BLaER1 (cell line): ENCODE measurements at regions not wholly inside any gene's neighbourhood (a gene's known extent, or its start where the extent isn't known, plus 50 kb on each side); places are given as distances from the start of the nearest gene placed in this dataset.
"Not testable (repeated sequence)": the region's sequence is repeated elsewhere in the genome, so short reads cannot be mapped to it uniquely, and the experiment has no call there.

Experiments
- H3K27ac ChIP-seq: shearing (Covaris generic); formaldehyde crosslinking; 2 replicates; pipeline ENCODE4 v1.8.1; 2022
- H3K27me3 ChIP-seq: shearing (Covaris generic); formaldehyde crosslinking; 2 replicates; pipeline ENCODE4 v1.8.1; 2022
- H3K36me3 ChIP-seq: shearing (Covaris generic); formaldehyde crosslinking; 2 replicates; pipeline ENCODE4 v1.8.1; 2022
- H3K4me1 ChIP-seq: shearing (Covaris generic); formaldehyde crosslinking; 2 replicates; pipeline ENCODE4 v1.8.1; 2022
- H3K4me2 ChIP-seq: shearing (Covaris generic); formaldehyde crosslinking; 2 replicates; pipeline ENCODE4 v1.8.1; 2022
- H3K4me3 ChIP-seq: shearing (Covaris generic); formaldehyde crosslinking; 2 replicates; pipeline ENCODE4 v1.8.1; 2022
- H3K9ac ChIP-seq: shearing (Covaris generic); formaldehyde crosslinking; 2 replicates; pipeline ENCODE4 v1.8.1; 2022
- H3K9me3 ChIP-seq: shearing (Covaris generic); formaldehyde crosslinking; 2 replicates; pipeline ENCODE4 v1.8.1; 2022
- H4K20me1 ChIP-seq: shearing (Covaris generic); formaldehyde crosslinking; 2 replicates; pipeline ENCODE4 v1.8.1; 2022
- Cebpa-rat ChIP-seq: shearing (Covaris generic); IDR thresholded peaks from 2 replicates; pipeline ENCODE4 v1.8.1; 2022

- peaks cover 25% of the 10 kb centered on the region for H3K36me3 ChIP-seq
- H3K9me3 ChIP-seq, result peaks cover 58% of the 10 kb centered on the region
- H3K4me3 ChIP-seq, result no peak overlapping the region
- H3K4me1 ChIP-seq, result no peaks in the 10 kb centered on the region
- no peak for TF ChIP-seq Cebpa-rat
- H3K4me2 ChIP-seq, result no peak overlapping the region
- no peak overlapping the region for H3K9ac ChIP-seq
- no peak overlapping the region for H3K27ac ChIP-seq
- H3K27me3 ChIP-seq, result no peaks in the 10 kb centered on the region
- H4K20me1 ChIP-seq, result peaks cover 20% of the 10 kb centered on the region
Measured at GRCh38 chr5:94066437-94067207, 325.2 kb upstream of the POU5F2 start.

- H3K27ac ChIP-seq, result no peak overlapping the region
- no peaks in the 10 kb centered on the region for H3K4me1 ChIP-seq
- H3K4me3 ChIP-seq, result no peak overlapping the region
- H3K36me3 ChIP-seq, result peaks cover 25% of the 10 kb centered on the region
- TF ChIP-seq Cebpa-rat, result no peak
- H3K27me3 ChIP-seq, result no peaks in the 10 kb centered on the region
- H3K4me2 ChIP-seq, result no peak overlapping the region
- H4K20me1 ChIP-seq, result peaks cover 26% of the 10 kb centered on the region
- no peak overlapping the region for H3K9ac ChIP-seq
- peaks cover 64% of the 10 kb centered on the region for H3K9me3 ChIP-seq
Measured at GRCh38 chr5:94064025-94064424, 322.6 kb upstream of the POU5F2 start.

GRCh38 chr5:94057655-94058054 lies 316.3 kb upstream of the POU5F2 start:
- Histone ChIP-seq H3K36me3 (peaks cover 4% of the 10 kb centered on the region; the same call in 1 of the 2 replicates), H3K27me3 (no peaks in the 10 kb centered on the region), H4K20me1 (peaks cover 28% of the 10 kb centered on the region), H3K27ac (no peak overlapping the region), H3K4me1 (no peaks in the 10 kb centered on the region), H3K9me3 (peaks cover 10% of the 10 kb centered on the region), H3K4me2 (no peak overlapping the region), H3K4me3 (no peak overlapping the region), H3K9ac (no peak overlapping the region)
- no peak for TF ChIP-seq Cebpa-rat

GRCh38 chr5:94057217-94057616 lies 315.8 kb upstream of the POU5F2 start:
- no peak for TF ChIP-seq Cebpa-rat
- H3K4me2 ChIP-seq, result no peak overlapping the region
- H3K27me3 ChIP-seq, result no peaks in the 10 kb centered on the region
- no peak overlapping the region for H3K27ac ChIP-seq
- peaks cover 4% of the 10 kb centered on the region; the same call in 1 of the 2 replicates for H3K36me3 ChIP-seq
- no peak overlapping the region for H3K9ac ChIP-seq
- peaks cover 24% of the 10 kb centered on the region for H4K20me1 ChIP-seq
- H3K4me3 ChIP-seq, result no peak overlapping the region
- no peaks in the 10 kb centered on the region for H3K4me1 ChIP-seq
- peaks cover 6% of the 10 kb centered on the region; the same call in 1 of the 2 replicates for H3K9me3 ChIP-seq

- H4K20me1 ChIP-seq, H3K4me3 ChIP-seq, H3K4me1 ChIP-seq, H3K27me3 ChIP-seq, H3K9me3 ChIP-seq, H3K9ac ChIP-seq, H3K27ac ChIP-seq, H3K4me2 ChIP-seq: not testable (repeated sequence)
- peaks cover 21% of the 10 kb centered on the region for H3K36me3 ChIP-seq
Measured at GRCh38 chr5:94049307-94049922, 308.0 kb upstream of the POU5F2 start.

GRCh38 chr5:94045839-94046782 lies 304.7 kb upstream of the POU5F2 start:
- Histone ChIP-seq H3K4me2 (no peak overlapping the region), H3K9me3 (peaks cover 25% of the 10 kb centered on the region), H3K27me3 (no peaks in the 10 kb centered on the region), H3K36me3 (peaks cover 39% of the 10 kb centered on the region), H3K27ac (no peak overlapping the region), H3K9ac (no peak overlapping the region), H3K4me3 (no peak overlapping the region), H3K4me1 (no peaks in the 10 kb centered on the region), H4K20me1 (no peaks in the 10 kb centered on the region)
- TF ChIP-seq Cebpa-rat, result no peak

- no peak overlapping the region for H3K4me2 ChIP-seq
- peaks cover 30% of the 10 kb centered on the region for H3K36me3 ChIP-seq
- no peaks in the 10 kb centered on the region for H3K4me1 ChIP-seq
- H4K20me1 ChIP-seq, result no peaks in the 10 kb centered on the region
- H3K9ac ChIP-seq, result no peak overlapping the region
- TF ChIP-seq Cebpa-rat, result no peak
- H3K4me3 ChIP-seq, result no peak overlapping the region
- no peaks in the 10 kb centered on the region for H3K27me3 ChIP-seq
- H3K9me3 ChIP-seq, result peaks cover 25% of the 10 kb centered on the region
- H3K27ac ChIP-seq, result no peak overlapping the region
Measured at GRCh38 chr5:94043311-94043710, 301.9 kb upstream of the POU5F2 start.

GRCh38 chr5:94040591-94041148 lies 299.3 kb upstream of the POU5F2 start:
- H3K36me3 ChIP-seq, result peaks cover 27% of the 10 kb centered on the region
- no peak overlapping the region for H3K27ac ChIP-seq
- H3K9ac ChIP-seq, result no peak overlapping the region
- H3K4me3 ChIP-seq, result no peak overlapping the region
- no peak for TF ChIP-seq Cebpa-rat
- H4K20me1 ChIP-seq, result no peaks in the 10 kb centered on the region
- H3K4me1 ChIP-seq, result no peaks in the 10 kb centered on the region
- H3K9me3 ChIP-seq, result peaks cover 25% of the 10 kb centered on the region
- no peak overlapping the region for H3K4me2 ChIP-seq
- no peaks in the 10 kb centered on the region for H3K27me3 ChIP-seq

- Histone ChIP-seq H3K9me3 (peaks cover 14% of the 10 kb centered on the region), H3K4me1 (no peaks in the 10 kb centered on the region), H3K9ac (no peak overlapping the region), H3K4me3 (no peak overlapping the region), H3K27ac (no peak overlapping the region), H3K27me3 (no peaks in the 10 kb centered on the region), H4K20me1 (no peaks in the 10 kb centered on the region), H3K36me3 (peaks cover 23% of the 10 kb centered on the region), H3K4me2 (no peak overlapping the region)
- no peak for TF ChIP-seq Cebpa-rat
Measured at GRCh38 chr5:94039101-94039500, 297.7 kb upstream of the POU5F2 start.
